H9 (cell line): ENCODE measurements at regions not wholly inside any gene's neighbourhood (a gene's known extent, or its start where the extent isn't known, plus 50 kb on each side); places are given as distances from the start of the nearest gene placed in this dataset.

Experiments
- DNase-seq: peaks from one replicate; pipeline ENCODE4 v3.0.0-alpha.2; 2017
- H2AFZ ChIP-seq: one replicate; pipeline ENCODE4 v1.6.1; 2013; ENCODE audit warnings: mild to moderate bottlenecking, low read length, control low read depth, moderate library complexity
- H2AK5ac ChIP-seq: 2 replicates; pipeline ENCODE4 v1.6.1; 2013; ENCODE audit warnings: low read length, control low read depth, mixed read lengths; ENCODE audit not compliant: insufficient read length
- H2BK120ac ChIP-seq: one replicate; pipeline ENCODE4 v1.6.1; 2013; ENCODE audit warnings: low read depth, mild to moderate bottlenecking, low read length, control low read depth, inconsistent platforms; ENCODE audit not compliant: poor library complexity, severe bottlenecking
- H2BK12ac ChIP-seq: 2 replicates; pipeline ENCODE4 v1.6.1; 2013; ENCODE audit warnings: low read length, control low read depth, mixed read lengths, low read depth; ENCODE audit not compliant: insufficient read length
- H2BK15ac ChIP-seq: 2 replicates; pipeline ENCODE4 v1.6.1; 2013; ENCODE audit warnings: low read depth, low read length, control low read depth
- H2BK20ac ChIP-seq: one replicate; pipeline ENCODE4 v1.6.1; 2013; ENCODE audit warnings: low read depth, mild to moderate bottlenecking, low read length, control low read depth, inconsistent platforms; ENCODE audit not compliant: poor library complexity, severe bottlenecking
- H2BK5ac ChIP-seq: 2 replicates; pipeline ENCODE4 v1.6.1; 2013; ENCODE audit warnings: low read length, control low read depth, mixed read lengths; ENCODE audit not compliant: insufficient read length
- H3K14ac ChIP-seq: 2 replicates; pipeline ENCODE4 v1.6.1; 2013; ENCODE audit warnings: low read length, control low read depth; ENCODE audit not compliant: insufficient read depth
- H3K18ac ChIP-seq: 2 replicates; pipeline ENCODE4 v1.6.1; 2013; ENCODE audit warnings: low read depth, mild to moderate bottlenecking, mixed read lengths, low read length, control low read depth; ENCODE audit not compliant: insufficient read length
- H3K23ac ChIP-seq: 2 replicates; pipeline ENCODE4 v1.6.1; 2013; ENCODE audit warnings: low read length, control low read depth, mixed read lengths, low read depth; ENCODE audit not compliant: insufficient read length
- H3K23me2 ChIP-seq: 2 replicates; pipeline ENCODE4 v1.6.1; 2013; ENCODE audit warnings: low read depth, mild to moderate bottlenecking, mixed read lengths, low read length, control low read depth; ENCODE audit not compliant: insufficient read length, poor library complexity, severe bottlenecking
- H3K27ac ChIP-seq: 2 replicates; pipeline ENCODE4 v1.5.1; 2013; ENCODE audit warnings: low read length, control low read depth, mixed read lengths, low read depth; ENCODE audit not compliant: insufficient read length
- H3K27me3 ChIP-seq: 2 replicates; pipeline ENCODE4 v1.6.1; 2013; ENCODE audit warnings: low read length, control low read depth, inconsistent platforms; ENCODE audit not compliant: insufficient read depth
- H3K4ac ChIP-seq: 2 replicates; pipeline ENCODE4 v1.6.1; 2013; ENCODE audit warnings: low read depth, mild to moderate bottlenecking, control low read depth, inconsistent platforms, low read length, moderate library complexity
- H3K4me1 ChIP-seq: 2 replicates; pipeline ENCODE4 v1.6.1; 2013; ENCODE audit warnings: low read length, control low read depth, inconsistent platforms; ENCODE audit not compliant: insufficient read depth
- H3K4me2 ChIP-seq: 2 replicates; pipeline ENCODE4 v1.6.1; 2013; ENCODE audit warnings: low read length, control low read depth, mixed read lengths; ENCODE audit not compliant: insufficient read length, insufficient read depth
- H3K56ac ChIP-seq: 2 replicates; pipeline ENCODE4 v1.6.1; 2013; ENCODE audit warnings: low read depth, mild to moderate bottlenecking, mixed read lengths, low read length, control low read depth; ENCODE audit not compliant: insufficient read length
- H3K79me1 ChIP-seq: 2 replicates; pipeline ENCODE4 v1.6.1; 2013; ENCODE audit warnings: low read depth, mild to moderate bottlenecking, moderate library complexity, low read length, control low read depth, inconsistent platforms; ENCODE audit not compliant: insufficient read depth, poor library complexity, severe bottlenecking
- H3K79me2 ChIP-seq: 2 replicates; pipeline ENCODE4 v1.6.1; 2013; ENCODE audit warnings: low read length, control low read depth, inconsistent platforms; ENCODE audit not compliant: insufficient read depth
- H3K9ac ChIP-seq: 2 replicates; pipeline ENCODE4 v1.6.1; 2013; ENCODE audit warnings: low read length, control low read depth, mixed read lengths; ENCODE audit not compliant: insufficient read length; ENCODE audit errors: extremely low read depth
- H3K9me3 ChIP-seq: one replicate; pipeline ENCODE4 v1.6.1; 2013; ENCODE audit warnings: low read depth, low read length, inconsistent platforms; ENCODE audit not compliant: control insufficient read depth
- H3T11ph ChIP-seq: one replicate; pipeline ENCODE4 v1.6.1; 2013; ENCODE audit warnings: mild to moderate bottlenecking, low read length, control low read depth, inconsistent platforms
- H4K20me1 ChIP-seq: one replicate; pipeline ENCODE4 v1.6.1; 2013; ENCODE audit not compliant: control insufficient read depth, insufficient read length, insufficient read depth
- H4K5ac ChIP-seq: 2 replicates; pipeline ENCODE4 v1.6.1; 2013; ENCODE audit warnings: low read depth, mild to moderate bottlenecking, mixed read lengths, low read length, control low read depth; ENCODE audit not compliant: insufficient read length
- H4K8ac ChIP-seq: replicated peaks from 2 replicates; pipeline ENCODE4 v1.6.1; 2013; ENCODE audit warnings: low read length, control low read depth, mixed read lengths, low read depth; ENCODE audit not compliant: insufficient read length
- H4K91ac ChIP-seq: 2 replicates; pipeline ENCODE4 v1.6.1; 2013; ENCODE audit warnings: low read depth, mild to moderate bottlenecking, moderate library complexity, mixed read lengths, low read length, control low read depth; ENCODE audit not compliant: insufficient read length
- H3K27ac Mint-ChIP-seq, 3 experiments: 2 replicates in 2 of 3; 3 replicates in 1 of 3; pipeline ENCODE4 v1.8.0; 2020 to 2021; ENCODE audit warnings: mixed read lengths in 3 of 3, mild to moderate bottlenecking in 1 of 3, moderate library complexity in 1 of 3
- H3K27me3 Mint-ChIP-seq: 2 replicates; pipeline ENCODE4 v1.8.0; 2021; ENCODE audit warnings: low read depth, mild to moderate bottlenecking, moderate library complexity, mixed read lengths
- H3K36me3 Mint-ChIP-seq, 3 experiments: 2 replicates in 2 of 3; 3 replicates in 1 of 3; pipeline ENCODE4 v1.8.0; 2020 to 2021; ENCODE audit warnings: low read depth in 3 of 3, mixed read lengths in 3 of 3; ENCODE audit not compliant: insufficient read depth in 1 of 3
- H3K4me1 Mint-ChIP-seq, 2 experiments: 2 replicates each; pipeline ENCODE4 v1.8.0; 2020; ENCODE audit warnings: mixed read lengths in 2 of 2
- H3K4me3 Mint-ChIP-seq, 2 experiments: 2 replicates in 1 of 2; 3 replicates in 1 of 2; pipeline ENCODE4 v1.8.0; 2020 to 2021; ENCODE audit warnings: mild to moderate bottlenecking in 2 of 2, mixed read lengths in 2 of 2, moderate library complexity in 1 of 2
- H3K9me3 Mint-ChIP-seq, 2 experiments: 2 replicates in 1 of 2; 3 replicates in 1 of 2; pipeline ENCODE4 v1.8.0; 2020; ENCODE audit warnings: mild to moderate bottlenecking in 2 of 2, mixed read lengths in 2 of 2, moderate library complexity in 1 of 2
- CTCF ChIP-seq: fragments of 200-600 bp; sonication (generic); conservative IDR thresholded peaks from 3 replicates; pipeline ENCODE4 v1.8.0; 2021; ENCODE audit warnings: antibody characterized with exemption, mild to moderate bottlenecking
- WGBS: extraction: QIAGEN DNeasy Blood & Tissue Kit; methylation state at CpG from one replicate; pipeline ENCODE4 v1.1.7; 2013; ENCODE audit warnings: missing lambda C conversion rate, low lambda C conversion rate, mixed read lengths; ENCODE audit not compliant: insufficient read length; ENCODE audit errors: extremely low coverage; 5-methylcytosine and 5-hydroxymethylcytosine counted together

- Histone ChIP-seq H2AFZ (peak overlapping the region; percentile 11), H3K14ac (peak overlapping the region; percentile 15; the same call in 1 of the 2 replicates), H4K8ac (peak overlapping the region; percentile 47), H2BK15ac (no peak overlapping the region), H3K4me2 (peak overlapping the region; percentile 10), H4K91ac (no peak overlapping the region), H3K9ac (no peak overlapping the region), H4K5ac (no peak overlapping the region), H2BK12ac (no peak overlapping the region), H3K23me2 (no peaks in the 10 kb centered on the region), H3K9me3 (no peaks in the 10 kb centered on the region), H3K4me1 (peaks cover 12% of the 10 kb centered on the region), H4K20me1 (no peaks in the 10 kb centered on the region), H3K56ac (no peak overlapping the region), H2BK20ac (no peak overlapping the region), H2BK5ac (no peak overlapping the region), H3K79me2 (peaks cover 2% of the 10 kb centered on the region; the same call in 1 of the 2 replicates), H3K27ac (peak overlapping the region; percentile 61), H3K27me3 (no peaks in the 10 kb centered on the region), H3K18ac (no peak overlapping the region), H3T11ph (no peak overlapping the region), H3K23ac (no peak overlapping the region), H3K4ac (no peak overlapping the region), H2AK5ac (no peak overlapping the region), H2BK120ac (peak overlapping the region; percentile 73), H3K79me1 (no peaks in the 10 kb centered on the region)
- H3K9me3 Mint-ChIP-seq = no peaks in the 10 kb centered on the region
- H3K27ac Mint-ChIP-seq = peak overlapping the region; percentile 37 to 97 (median 60); a peak in 4 of 7 replicates
- TF ChIP-seq CTCF = no peak
- H3K4me3 Mint-ChIP-seq = no peak overlapping the region
- H3K36me3 Mint-ChIP-seq = peaks cover 3 to 12% (median 9%) of the 10 kb centered on the region in 3 experiments; a peak in 4 of 7 replicates
- no peaks in the 10 kb centered on the region for H3K27me3 Mint-ChIP-seq
- WGBS = no CpG with 5 or more reads among the region's 2 CpGs
- no peak for DNase-seq
- peaks cover 35 to 52% of the 10 kb centered on the region in 2 experiments for H3K4me1 Mint-ChIP-seq
Measured at GRCh38 chr1:75672108-75672507, 52.4 kb upstream of the ACADM start.
